Bronchial epithelial cell (primary cell): ENCODE measurements at regions not wholly inside any gene's neighbourhood (a gene's known extent, or its start where the extent isn't known, plus 50 kb on each side); places are given as distances from the start of the nearest gene placed in this dataset.

Source experiments
- DNase-seq: peaks from one replicate; pipeline ENCODE4 v3.0.0-alpha.2; 2010; ENCODE audit warnings: low read depth
- FAIRE-seq: peaks from 2 replicates; lab custom pipeline; 2011; peaks lifted over from hg19 to GRCh38; lab: Jason Lieb, UNC
- H3K27me3 ChIP-seq: 2 replicates; pipeline ENCODE4 v1.5.1; 2011; ENCODE audit warnings: low read length; ENCODE audit not compliant: control insufficient read depth, insufficient read depth
- H3K36me3 ChIP-seq: 2 replicates; pipeline ENCODE4 v1.5.1; 2011; ENCODE audit warnings: low read length; ENCODE audit not compliant: control insufficient read depth, insufficient read depth
- H3K4me3 ChIP-seq: 2 replicates; pipeline ENCODE4 v1.5.1; 2011; ENCODE audit warnings: mild to moderate bottlenecking, low read depth, low read length, control low read depth
- TF ChIP-seq, protein P1 (sequence below): IDR thresholded peaks from 2 replicates; pipeline ENCODE4 v1.5.1; 2011; ENCODE audit warnings: mild to moderate bottlenecking, moderate library complexity, low read length, control low read depth, inconsistent platforms; ENCODE audit not compliant: insufficient read depth, severe bottlenecking

DNA sequence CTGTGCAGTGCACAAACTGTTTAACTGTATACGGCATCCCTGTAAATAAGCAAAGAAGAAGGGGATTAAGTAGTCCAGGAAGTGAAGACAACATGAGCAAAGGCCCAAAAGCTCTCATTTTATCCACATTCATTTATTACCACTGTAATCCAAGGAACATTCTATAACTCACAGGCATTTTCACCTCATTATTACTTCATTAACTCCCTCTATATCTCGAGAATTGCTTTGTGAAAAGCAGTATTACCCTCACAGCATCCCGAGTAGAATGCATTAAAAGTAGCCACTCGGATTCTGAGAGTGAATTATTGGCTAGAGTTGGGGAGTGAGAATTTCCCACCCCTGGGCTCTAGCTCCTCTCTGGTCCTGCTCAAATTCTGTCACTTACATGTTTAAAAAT lies 51.0 kb upstream of the CHCHD3 start:
- no peaks in the 10 kb centered on the region for H3K27me3 ChIP-seq
- TF ChIP-seq, protein P1, sequence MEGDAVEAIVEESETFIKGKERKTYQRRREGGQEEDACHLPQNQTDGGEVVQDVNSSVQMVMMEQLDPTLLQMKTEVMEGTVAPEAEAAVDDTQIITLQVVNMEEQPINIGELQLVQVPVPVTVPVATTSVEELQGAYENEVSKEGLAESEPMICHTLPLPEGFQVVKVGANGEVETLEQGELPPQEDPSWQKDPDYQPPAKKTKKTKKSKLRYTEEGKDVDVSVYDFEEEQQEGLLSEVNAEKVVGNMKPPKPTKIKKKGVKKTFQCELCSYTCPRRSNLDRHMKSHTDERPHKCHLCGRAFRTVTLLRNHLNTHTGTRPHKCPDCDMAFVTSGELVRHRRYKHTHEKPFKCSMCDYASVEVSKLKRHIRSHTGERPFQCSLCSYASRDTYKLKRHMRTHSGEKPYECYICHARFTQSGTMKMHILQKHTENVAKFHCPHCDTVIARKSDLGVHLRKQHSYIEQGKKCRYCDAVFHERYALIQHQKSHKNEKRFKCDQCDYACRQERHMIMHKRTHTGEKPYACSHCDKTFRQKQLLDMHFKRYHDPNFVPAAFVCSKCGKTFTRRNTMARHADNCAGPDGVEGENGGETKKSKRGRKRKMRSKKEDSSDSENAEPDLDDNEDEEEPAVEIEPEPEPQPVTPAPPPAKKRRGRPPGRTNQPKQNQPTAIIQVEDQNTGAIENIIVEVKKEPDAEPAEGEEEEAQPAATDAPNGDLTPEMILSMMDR: no peak
- H3K36me3 ChIP-seq: no peaks in the 10 kb centered on the region
- FAIRE-seq (no peak), DNase-seq (no peak)
- H3K4me3 ChIP-seq: no peak overlapping the region

DNA sequence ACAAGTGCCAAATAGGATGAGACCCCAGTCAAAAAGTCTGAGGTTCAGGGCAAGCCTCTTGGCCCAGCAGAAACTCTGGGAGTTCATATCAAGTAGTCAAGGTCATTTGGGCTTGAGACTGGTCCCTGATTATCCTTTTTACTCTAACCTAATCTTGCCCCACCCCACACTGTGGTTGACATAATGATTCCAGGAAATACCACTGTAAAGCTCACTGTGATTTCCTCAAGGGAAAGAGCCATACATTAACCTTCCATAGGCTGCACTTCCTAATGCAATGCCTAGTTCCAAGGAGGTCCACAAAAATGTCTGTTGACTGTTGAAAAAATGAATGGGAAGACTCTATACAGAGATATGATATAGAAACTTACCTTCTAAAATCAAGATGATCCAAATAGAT lies 52.9 kb upstream of the CHCHD3 start:
- no peak for DNase-seq
- no peaks in the 10 kb centered on the region for H3K36me3 ChIP-seq
- H3K27me3 ChIP-seq: no peaks in the 10 kb centered on the region
- TF ChIP-seq, protein P1: no peak
- H3K4me3 ChIP-seq: no peak overlapping the region
- FAIRE-seq: no peak

DNA sequence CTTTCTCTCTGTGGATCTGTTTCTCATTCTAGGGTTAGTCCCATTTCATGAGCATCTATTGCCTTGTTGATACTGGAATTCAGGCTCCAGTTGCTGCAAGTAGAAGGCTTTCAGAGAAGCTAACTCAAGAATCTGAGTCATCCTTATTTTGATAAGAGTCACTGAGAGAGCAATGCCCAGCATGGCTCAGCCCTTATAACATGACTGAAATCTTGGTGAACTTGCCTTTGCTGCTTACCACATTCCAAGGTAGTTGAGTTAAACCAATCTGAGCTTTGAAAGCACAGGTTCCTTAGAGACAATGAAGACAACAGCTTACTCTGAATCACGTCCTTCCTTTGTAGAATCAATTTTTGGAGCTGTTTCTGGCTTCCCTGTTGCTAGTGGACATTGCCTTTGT lies 53.6 kb upstream of the CHCHD3 start:
- no peaks in the 10 kb centered on the region for H3K36me3 ChIP-seq
- H3K27me3 ChIP-seq: no peaks in the 10 kb centered on the region
- DNase-seq (peak; percentile 53), FAIRE-seq (no peak)
- TF ChIP-seq, protein P1: no peak
- H3K4me3 ChIP-seq: no peak overlapping the region

DNA sequence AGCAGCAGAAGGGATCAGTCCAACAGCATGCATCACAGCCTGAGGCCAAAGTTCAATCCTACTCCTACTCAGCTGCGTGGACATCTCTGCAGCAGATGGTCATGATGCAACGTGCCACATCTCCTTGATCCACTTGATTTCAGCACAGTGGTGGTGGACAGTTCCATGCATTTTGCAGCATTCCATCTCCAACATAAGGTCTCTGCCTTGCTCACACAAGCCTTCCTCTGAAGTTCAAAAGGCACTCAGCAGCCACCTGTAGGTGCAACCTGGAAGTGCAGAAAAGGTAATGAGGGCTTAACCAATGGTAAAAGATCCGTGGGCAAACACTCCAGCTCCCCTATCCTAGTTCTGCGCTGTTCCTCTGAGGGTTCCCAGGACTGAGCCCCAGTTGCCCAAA lies 57.5 kb upstream of the CHCHD3 start:
- TF ChIP-seq, protein P1: no peak
- Histone ChIP-seq H3K36me3 (no peaks in the 10 kb centered on the region), H3K27me3 (no peaks in the 10 kb centered on the region), H3K4me3 (no peak overlapping the region)
- peak; percentile 75 for FAIRE-seq
- peak; percentile 36 for DNase-seq

DNA sequence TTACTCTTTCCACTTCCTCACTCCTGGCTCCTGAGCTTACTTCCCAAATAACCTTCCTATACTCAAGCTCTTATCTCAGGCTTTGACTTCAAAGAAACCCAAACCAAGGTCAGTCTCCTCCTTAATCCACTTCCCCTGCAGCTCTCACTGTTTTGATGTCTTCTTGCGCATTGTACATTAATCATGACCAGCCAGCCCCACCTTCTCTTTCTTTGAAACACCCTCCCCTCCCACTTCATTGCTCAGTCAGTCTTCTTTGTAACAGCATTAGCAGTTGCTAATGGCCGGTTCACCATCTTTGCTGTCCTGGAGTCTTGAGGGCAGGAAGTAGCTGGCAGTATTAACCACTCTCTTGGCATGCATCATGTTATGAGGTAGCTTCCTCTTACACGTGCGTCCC lies 57.9 kb upstream of the CHCHD3 start:
- H3K27me3 ChIP-seq: no peaks in the 10 kb centered on the region
- no peaks in the 10 kb centered on the region for H3K36me3 ChIP-seq
- no peak for DNase-seq
- TF ChIP-seq, protein P1: no peak
- H3K4me3 ChIP-seq: no peak overlapping the region
- FAIRE-seq: no peak

DNA sequence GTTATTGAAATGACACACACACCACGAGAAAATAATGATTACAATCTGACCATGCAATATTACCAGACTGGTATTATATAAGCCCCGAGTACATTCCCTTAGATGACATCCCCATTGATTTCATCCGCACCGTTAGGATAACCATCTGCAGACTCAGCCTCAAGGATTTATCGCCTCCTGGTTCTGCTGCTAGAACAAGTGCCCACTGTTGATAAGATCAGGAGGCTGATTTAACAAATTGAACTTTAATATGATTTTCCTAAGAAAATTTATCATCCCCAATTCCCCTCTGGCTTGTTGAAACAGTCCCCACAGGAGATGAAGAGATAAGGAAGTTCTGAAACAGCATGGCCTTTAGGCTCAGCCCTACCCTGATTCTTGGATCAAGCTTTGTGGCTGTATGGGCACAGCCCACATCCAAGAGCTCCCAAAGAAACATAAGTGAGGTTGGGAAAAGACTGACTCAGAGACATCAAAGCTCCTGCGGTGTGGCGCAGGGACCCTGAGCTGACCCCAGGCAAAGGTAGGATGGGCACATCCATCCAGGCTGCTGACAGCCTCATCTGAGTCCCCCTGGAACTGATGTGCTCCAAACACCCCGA lies 59.2 kb upstream of the CHCHD3 start:
- TF ChIP-seq, protein P1: no peak
- FAIRE-seq (no peak), DNase-seq (no peak)
- no peaks in the 10 kb centered on the region for H3K27me3 ChIP-seq
- no peak overlapping the region for H3K4me3 ChIP-seq
- H3K36me3 ChIP-seq: no peaks in the 10 kb centered on the region
